Progenitor cell of endocrine pancreas (in vitro differentiated cells): ENCODE measurements at regions not wholly inside any gene's neighbourhood (a gene's known extent, or its start where the extent isn't known, plus 50 kb on each side); places are given as distances from the start of the nearest gene placed in this dataset.

Experiments used
- DNase-seq: peaks from one replicate; pipeline ENCODE4 v3.0.0; 2021; ENCODE audit warnings: low spot score; ENCODE audit not compliant: unreplicated experiment
- H3K27ac Mint-ChIP-seq: 2 replicates; pipeline ENCODE4 v1.8.0; 2021; ENCODE audit warnings: mild to moderate bottlenecking, moderate library complexity, mixed read lengths
- H3K27me3 Mint-ChIP-seq: 2 replicates; pipeline ENCODE4 v1.8.0; 2021; ENCODE audit warnings: mixed read lengths
- H3K36me3 Mint-ChIP-seq: 2 replicates; pipeline ENCODE4 v1.8.0; 2022; ENCODE audit warnings: mixed read lengths; ENCODE audit not compliant: insufficient read depth
- H3K4me1 Mint-ChIP-seq: 2 replicates; pipeline ENCODE4 v1.8.0; 2021; ENCODE audit warnings: low read depth, mixed read lengths
- H3K4me3 Mint-ChIP-seq: 2 replicates; pipeline ENCODE4 v1.8.0; 2021; ENCODE audit warnings: low read depth, mild to moderate bottlenecking, moderate library complexity, mixed read lengths
- H3K9me3 Mint-ChIP-seq: 2 replicates; pipeline ENCODE4 v1.8.0; 2021; ENCODE audit warnings: low read depth, mixed read lengths
- TF ChIP-seq, protein P1 (sequence below): fragments of 200-600 bp; sonication (generic); IDR thresholded peaks from one replicate; pipeline ENCODE4 v1.5.0; 2021; ENCODE audit warnings: antibody characterized with exemption, mild to moderate bottlenecking; ENCODE audit not compliant: unreplicated experiment

DNA sequence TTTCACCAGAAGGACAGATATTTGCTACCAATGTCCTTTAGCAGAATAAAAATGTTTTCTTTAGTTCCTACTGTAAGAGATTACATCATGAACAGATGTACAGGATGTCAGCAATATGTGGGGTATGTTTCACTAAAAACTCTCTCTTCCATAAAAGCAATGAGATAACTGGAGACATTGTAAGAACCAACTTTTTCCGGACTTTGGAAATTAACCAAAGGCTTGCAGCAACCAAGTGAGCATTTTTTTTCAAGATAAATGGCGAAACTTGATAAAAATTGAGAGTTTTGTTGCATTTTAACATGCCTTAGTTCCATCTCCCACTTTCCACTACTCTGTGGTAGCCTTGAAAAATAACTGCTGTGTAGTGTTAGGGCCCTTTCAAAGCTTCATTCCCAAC lies 429.8 kb upstream of the CDH2 start:
- no peak for DNase-seq
- TF ChIP-seq, protein P1, sequence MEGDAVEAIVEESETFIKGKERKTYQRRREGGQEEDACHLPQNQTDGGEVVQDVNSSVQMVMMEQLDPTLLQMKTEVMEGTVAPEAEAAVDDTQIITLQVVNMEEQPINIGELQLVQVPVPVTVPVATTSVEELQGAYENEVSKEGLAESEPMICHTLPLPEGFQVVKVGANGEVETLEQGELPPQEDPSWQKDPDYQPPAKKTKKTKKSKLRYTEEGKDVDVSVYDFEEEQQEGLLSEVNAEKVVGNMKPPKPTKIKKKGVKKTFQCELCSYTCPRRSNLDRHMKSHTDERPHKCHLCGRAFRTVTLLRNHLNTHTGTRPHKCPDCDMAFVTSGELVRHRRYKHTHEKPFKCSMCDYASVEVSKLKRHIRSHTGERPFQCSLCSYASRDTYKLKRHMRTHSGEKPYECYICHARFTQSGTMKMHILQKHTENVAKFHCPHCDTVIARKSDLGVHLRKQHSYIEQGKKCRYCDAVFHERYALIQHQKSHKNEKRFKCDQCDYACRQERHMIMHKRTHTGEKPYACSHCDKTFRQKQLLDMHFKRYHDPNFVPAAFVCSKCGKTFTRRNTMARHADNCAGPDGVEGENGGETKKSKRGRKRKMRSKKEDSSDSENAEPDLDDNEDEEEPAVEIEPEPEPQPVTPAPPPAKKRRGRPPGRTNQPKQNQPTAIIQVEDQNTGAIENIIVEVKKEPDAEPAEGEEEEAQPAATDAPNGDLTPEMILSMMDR = no peak
- Mint-ChIP-seq H3K4me3 (no peak overlapping the region), H3K27me3 (no peaks in the 10 kb centered on the region), H3K4me1 (no peaks in the 10 kb centered on the region), H3K36me3 (no peaks in the 10 kb centered on the region), H3K27ac (no peak overlapping the region), H3K9me3 (no peaks in the 10 kb centered on the region)

DNA sequence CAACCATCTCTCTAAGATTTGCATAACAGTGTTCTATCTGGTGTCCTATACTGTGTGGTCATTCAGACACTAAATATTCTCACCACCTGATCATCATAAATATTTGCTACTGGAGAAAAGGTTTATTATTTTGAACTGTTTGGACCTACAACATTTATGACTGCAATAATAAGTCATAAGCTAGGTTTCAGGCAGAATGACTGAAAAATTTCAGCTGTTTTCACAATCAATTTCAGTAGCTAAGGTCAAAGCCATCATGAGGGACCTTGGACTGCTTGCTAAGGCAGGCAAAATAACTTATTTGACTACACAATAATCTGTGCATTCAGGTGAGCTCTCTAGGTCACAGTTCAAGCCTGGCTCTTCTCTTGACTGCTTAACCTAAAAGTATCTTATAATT lies 425.5 kb upstream of the CDH2 start:
- Mint-ChIP-seq H3K4me3 (no peak overlapping the region), H3K4me1 (no peaks in the 10 kb centered on the region), H3K27ac (no peak overlapping the region), H3K36me3 (no peaks in the 10 kb centered on the region), H3K27me3 (no peaks in the 10 kb centered on the region), H3K9me3 (peaks cover 23% of the 10 kb centered on the region)
- TF ChIP-seq, protein P1 = no peak
- no peak for DNase-seq

DNA sequence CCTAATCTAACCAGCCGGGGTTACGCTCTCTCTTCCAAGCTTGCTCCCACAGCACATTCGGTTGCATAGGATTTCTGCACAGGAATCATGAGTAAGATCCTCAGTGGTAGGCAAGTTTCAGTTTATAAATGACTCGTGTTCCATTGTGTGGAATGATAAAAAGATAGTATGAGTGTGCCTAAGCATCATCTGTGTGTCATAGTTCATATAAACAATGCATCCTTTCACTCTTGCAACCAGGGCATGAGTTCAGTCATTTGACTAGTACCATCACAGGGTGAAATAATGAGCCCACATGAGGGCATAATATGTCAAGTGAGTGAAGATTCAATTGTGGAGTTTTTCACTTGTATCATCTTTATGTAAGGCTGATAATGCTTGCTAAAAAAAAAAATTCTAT lies 417.1 kb upstream of the CDH2 start:
- DNase-seq = no peak
- TF ChIP-seq, protein P1 = no peak
- Mint-ChIP-seq H3K36me3 (no peaks in the 10 kb centered on the region), H3K27ac (no peak overlapping the region), H3K4me3 (no peak overlapping the region), H3K9me3 (peaks cover 3% of the 10 kb centered on the region), H3K4me1 (no peaks in the 10 kb centered on the region), H3K27me3 (no peaks in the 10 kb centered on the region)

DNA sequence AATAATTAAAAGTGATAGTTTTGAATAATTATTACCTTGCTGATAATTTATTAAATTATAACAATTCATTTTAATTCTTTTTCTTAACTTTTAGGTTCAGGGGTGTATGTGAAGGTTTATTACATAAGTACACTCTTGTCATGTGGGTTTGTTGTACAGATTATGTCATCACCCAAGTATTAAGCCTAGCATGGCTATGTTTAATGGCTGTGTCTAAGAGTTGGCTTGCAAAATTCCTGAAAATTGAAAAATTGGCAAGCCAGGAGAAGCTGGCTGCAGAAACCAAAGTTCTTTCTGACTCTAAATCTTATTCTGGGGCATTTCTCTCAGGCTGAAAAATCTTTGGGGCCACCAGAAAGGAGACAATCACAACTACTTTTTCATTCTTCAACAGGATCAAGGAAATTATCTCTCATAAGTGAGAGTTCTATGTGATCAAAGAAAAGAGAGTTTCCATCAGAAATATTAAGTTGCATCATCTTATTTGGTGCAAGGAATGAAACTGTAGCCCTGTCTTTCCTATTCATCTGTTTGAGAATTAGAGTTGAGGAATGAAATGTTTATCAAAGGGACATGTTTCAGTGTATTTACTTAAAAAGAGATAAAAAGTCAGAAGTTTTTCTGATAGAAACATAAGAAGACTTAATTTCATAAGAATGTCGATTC lies 412.1 kb upstream of the CDH2 start:
- no peaks in the 10 kb centered on the region for H3K36me3 Mint-ChIP-seq
- no peak for DNase-seq
- no peak overlapping the region for H3K27ac Mint-ChIP-seq
- no peaks in the 10 kb centered on the region for H3K9me3 Mint-ChIP-seq
- TF ChIP-seq, protein P1 = no peak
- peaks cover 1% of the 10 kb centered on the region for H3K4me1 Mint-ChIP-seq
- H3K27me3 Mint-ChIP-seq = no peaks in the 10 kb centered on the region
- H3K4me3 Mint-ChIP-seq = no peak overlapping the region

DNA sequence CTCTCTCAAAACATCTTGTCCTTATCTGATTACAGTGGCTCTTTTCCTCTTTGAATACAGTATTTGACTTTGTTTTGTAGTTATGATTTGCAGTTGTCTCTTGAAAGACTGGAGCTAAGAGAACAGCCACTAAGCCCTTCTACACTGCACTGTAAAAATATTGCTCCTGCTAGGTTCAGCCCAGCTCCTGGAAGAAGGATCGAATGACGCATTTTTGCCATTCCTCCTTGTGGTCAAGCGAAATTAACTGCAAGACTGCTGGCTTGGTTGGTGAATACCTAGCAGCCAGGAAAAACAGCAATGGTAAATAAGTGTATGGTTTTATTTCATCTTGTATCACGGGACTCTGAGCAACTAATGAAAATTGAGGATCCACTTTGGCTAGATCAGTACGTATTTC lies 407.8 kb upstream of the CDH2 start:
- H3K9me3 Mint-ChIP-seq = no peaks in the 10 kb centered on the region
- peaks cover 6% of the 10 kb centered on the region for H3K4me1 Mint-ChIP-seq
- H3K27ac Mint-ChIP-seq = no peak overlapping the region
- DNase-seq = no peak
- H3K27me3 Mint-ChIP-seq = no peaks in the 10 kb centered on the region
- H3K4me3 Mint-ChIP-seq = no peak overlapping the region
- H3K36me3 Mint-ChIP-seq = no peaks in the 10 kb centered on the region
- TF ChIP-seq, protein P1 = no peak
